HepG2 (cell line): ENCODE measurements at regions not wholly inside any gene's neighbourhood (a gene's known extent, or its start where the extent isn't known, plus 50 kb on each side); places are given as distances from the start of the nearest gene placed in this dataset.
A peak's percentile ranks its signal among the peaks of the same experiment; 100 is the strongest.

ENCODE experiments used
- CAMTA2 ChIP-seq: sonication (generic); formaldehyde crosslinking; IDR thresholded peaks from 2 replicates; pipeline ENCODE4 v1.4.0; 2020; ENCODE audit warnings: mild to moderate bottlenecking, missing genetic modification reagents, borderline replicate concordance
- DMTF1 ChIP-seq: sonication (generic); formaldehyde crosslinking; IDR thresholded peaks from 2 replicates; pipeline ENCODE4 v1.4.0; 2020; ENCODE audit warnings: mild to moderate bottlenecking, missing genetic modification reagents
- EHMT2 ChIP-seq: fragments of 200-600 bp; sonication (generic); IDR thresholded peaks from 2 replicates; pipeline ENCODE4 v1.7.0; 2017; ENCODE audit warnings: antibody characterized with exemption, low read depth, low read length, borderline replicate concordance
- ELF4 ChIP-seq: sonication (generic); formaldehyde crosslinking; IDR thresholded peaks from 2 replicates; pipeline ENCODE4 v1.5.0; 2020; ENCODE audit warnings: missing genetic modification reagents, mild to moderate bottlenecking, moderate library complexity, borderline replicate concordance
- IRX3 ChIP-seq: sonication (generic); formaldehyde crosslinking; IDR thresholded peaks from 2 replicates; pipeline ENCODE4 v1.8.1; 2023; ENCODE audit warnings: mild to moderate bottlenecking, low read depth, missing genetic modification reagents, borderline replicate concordance
- SOX6 ChIP-seq, 2 experiments: fragments of 450-650 bp in 1 of 2; sonication (generic) in 1 of 2; formaldehyde crosslinking in 1 of 2; IDR thresholded peaks; 2 replicates each; pipeline versions ENCODE4 v1.4.0 to v1.6.1; 2017 to 2020; ENCODE audit warnings: antibody characterized with exemption in 1 of 2, mild to moderate bottlenecking in 1 of 2, missing genetic modification reagents in 1 of 2
- TARDBP ChIP-seq: sonication (generic); formaldehyde crosslinking; IDR thresholded peaks from 2 replicates; pipeline ENCODE4 v1.8.0; 2022; ENCODE audit warnings: mild to moderate bottlenecking, missing genetic modification reagents
- TBL1XR1 ChIP-seq: fragments of 150-350 bp; IDR thresholded peaks from 2 replicates; pipeline ENCODE4 v1.6.1; 2014; ENCODE audit warnings: borderline replicate concordance, low read length; ENCODE audit not compliant: partially characterized antibody
- THAP9 ChIP-seq: sonication (generic); formaldehyde crosslinking; IDR thresholded peaks from 2 replicates; pipeline ENCODE4; 2020; ENCODE audit warnings: missing genetic modification reagents, mild to moderate bottlenecking, borderline replicate concordance
- ZBTB2 ChIP-seq: sonication (generic); formaldehyde crosslinking; IDR thresholded peaks from 2 replicates; pipeline ENCODE4 v1.8.0; 2022; ENCODE audit warnings: low read depth, missing genetic modification reagents
- ZNF121 ChIP-seq: sonication (generic); formaldehyde crosslinking; IDR thresholded peaks from 2 replicates; pipeline ENCODE4 v1.5.0; 2020; ENCODE audit warnings: mild to moderate bottlenecking, missing genetic modification reagents
- ZNF546 ChIP-seq: sonication (generic); formaldehyde crosslinking; conservative IDR thresholded peaks from 2 replicates; pipeline ENCODE4 v1.8.1; 2023; ENCODE audit warnings: mild to moderate bottlenecking, missing genetic modification reagents
- ZNF572 ChIP-seq: sonication (generic); formaldehyde crosslinking; IDR thresholded peaks from 2 replicates; pipeline ENCODE4 v1.5.1; 2020; ENCODE audit warnings: mild to moderate bottlenecking, missing genetic modification reagents
- TF ChIP-seq, protein P1 (sequence below): sonication (generic); formaldehyde crosslinking; IDR thresholded peaks from 2 replicates; pipeline ENCODE4 v1.4.0; 2020; ENCODE audit warnings: missing genetic modification reagents
- TF ChIP-seq, protein P2 (sequence below): sonication (generic); formaldehyde crosslinking; IDR thresholded peaks from 2 replicates; pipeline ENCODE4 v1.4.0; 2020; ENCODE audit warnings: mild to moderate bottlenecking, low read depth, missing genetic modification reagents
- TF ChIP-seq, protein P3 (sequence below): sonication (generic); IDR thresholded peaks from 2 replicates; pipeline ENCODE4 v1.6.1; 2016; ENCODE audit warnings: low read depth, borderline replicate concordance

DNA sequence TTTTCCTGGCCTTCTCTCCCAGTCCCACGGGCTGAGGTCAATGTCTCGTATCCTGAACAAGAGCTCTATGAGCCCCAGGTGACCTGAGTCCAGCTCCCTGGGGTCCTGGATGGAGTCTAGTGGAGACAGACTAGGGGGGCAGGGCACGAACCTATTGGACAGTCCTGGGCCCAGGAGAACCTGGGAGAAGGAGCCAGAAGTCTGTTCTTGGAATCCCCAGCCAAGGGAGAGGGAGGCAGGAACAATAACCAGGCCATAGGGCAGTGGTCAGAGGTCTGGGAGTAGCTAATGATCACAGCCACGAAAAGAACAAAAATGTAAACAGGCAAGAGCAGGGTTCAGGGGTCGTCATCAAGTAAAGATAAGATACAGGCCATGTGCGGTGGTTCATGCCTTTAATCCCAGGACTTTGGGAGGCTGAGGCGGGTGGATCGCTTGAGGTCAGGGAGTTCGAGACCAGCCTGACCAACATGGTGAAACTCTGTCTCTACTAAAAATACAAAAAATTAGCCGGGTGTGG is 60.8 kb downstream of the COPRS start (continued):
- TF ChIP-seq THAP9 (no peak; the same call in 1 of the 2 replicates), CAMTA2 (no peak), ELF4 (CRISPR knock-in tag) (no peak), TARDBP (peak; percentile 66; the same call in 1 of the 2 replicates), ZNF572 (CRISPR knock-in tag) (no peak), EHMT2 (peak; percentile 24; the same call in 1 of the 2 replicates), ZNF121 (CRISPR knock-in tag) (no peak), ZNF546 (CRISPR knock-in tag) (no peak), IRX3 (CRISPR knock-in tag) (no peak), TBL1XR1 (no peak), DMTF1 (no peak), SOX6 (IDR thresholded peaks at IDR 0.05) (no peak), SOX6 (CRISPR knock-in tag; IDR thresholded peaks at IDR 0.05) (peak; percentile 88), ZBTB2 (CRISPR knock-in tag) (no peak)
- TF ChIP-seq, protein P1, sequence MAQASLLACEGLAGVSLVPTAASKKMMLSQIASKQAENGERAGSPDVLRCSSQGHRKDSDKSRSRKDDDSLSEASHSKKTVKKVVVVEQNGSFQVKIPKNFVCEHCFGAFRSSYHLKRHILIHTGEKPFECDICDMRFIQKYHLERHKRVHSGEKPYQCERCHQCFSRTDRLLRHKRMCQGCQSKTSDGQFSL (CRISPR knock-in tag) = no peak
- TF ChIP-seq, protein P2, sequence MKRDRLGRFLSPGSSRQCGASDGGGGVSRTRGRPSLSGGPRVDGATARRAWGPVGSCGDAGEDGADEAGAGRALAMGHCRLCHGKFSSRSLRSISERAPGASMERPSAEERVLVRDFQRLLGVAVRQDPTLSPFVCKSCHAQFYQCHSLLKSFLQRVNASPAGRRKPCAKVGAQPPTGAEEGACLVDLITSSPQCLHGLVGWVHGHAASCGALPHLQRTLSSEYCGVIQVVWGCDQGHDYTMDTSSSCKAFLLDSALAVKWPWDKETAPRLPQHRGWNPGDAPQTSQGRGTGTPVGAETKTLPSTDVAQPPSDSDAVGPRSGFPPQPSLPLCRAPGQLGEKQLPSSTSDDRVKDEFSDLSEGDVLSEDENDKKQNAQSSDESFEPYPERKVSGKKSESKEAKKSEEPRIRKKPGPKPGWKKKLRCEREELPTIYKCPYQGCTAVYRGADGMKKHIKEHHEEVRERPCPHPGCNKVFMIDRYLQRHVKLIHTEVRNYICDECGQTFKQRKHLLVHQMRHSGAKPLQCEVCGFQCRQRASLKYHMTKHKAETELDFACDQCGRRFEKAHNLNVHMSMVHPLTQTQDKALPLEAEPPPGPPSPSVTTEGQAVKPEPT = 0 out of 2 replicates have a peak, but pooled peaks have one; percentile 37
- TF ChIP-seq, protein P3, sequence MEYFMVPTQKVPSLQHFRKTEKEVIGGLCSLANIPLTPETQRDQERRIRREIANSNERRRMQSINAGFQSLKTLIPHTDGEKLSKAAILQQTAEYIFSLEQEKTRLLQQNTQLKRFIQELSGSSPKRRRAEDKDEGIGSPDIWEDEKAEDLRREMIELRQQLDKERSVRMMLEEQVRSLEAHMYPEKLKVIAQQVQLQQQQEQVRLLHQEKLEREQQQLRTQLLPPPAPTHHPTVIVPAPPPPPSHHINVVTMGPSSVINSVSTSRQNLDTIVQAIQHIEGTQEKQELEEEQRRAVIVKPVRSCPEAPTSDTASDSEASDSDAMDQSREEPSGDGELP = no peak
